ENCODE measurements at regions not wholly inside any gene's neighbourhood (a gene's known extent, or its start where the extent isn't known, plus 50 kb on each side); places are given as distances from the start of the nearest gene placed in this dataset.

DNA sequence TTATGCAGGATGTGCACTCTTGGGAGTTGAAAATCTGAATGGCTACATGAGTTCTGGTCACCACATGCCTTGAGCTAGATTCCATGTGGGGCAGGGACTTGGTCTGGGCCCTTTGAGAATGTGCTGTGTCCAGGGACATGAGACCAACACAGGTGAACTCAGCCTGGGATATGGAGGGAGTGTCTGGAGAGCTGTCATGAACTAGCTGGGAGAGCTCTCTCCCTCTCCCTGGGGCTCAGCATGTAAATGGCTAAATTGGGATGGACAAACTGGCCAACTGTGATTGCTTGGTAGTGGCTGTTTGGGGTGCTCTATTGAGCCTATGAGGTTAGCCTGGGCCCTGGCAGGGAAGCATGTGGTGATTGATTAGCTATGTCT is 105.1 kb upstream of the HS6ST1 start:
- no peak for ATAC-seq (ENCODE audit: low read depth)
- Histone ChIP-seq H3K27ac (ENCODE audit: poor library complexity, severe bottlenecking) (no peak overlapping the region), H3K36me3 (ENCODE audit: low read depth) (no peaks in the 10 kb centered on the region), H3K9me3 (ENCODE audit: severe bottlenecking) (no peaks in the 10 kb centered on the region), H3K4me3 (ENCODE audit: severe bottlenecking) (no peak overlapping the region), H3K27me3 (ENCODE audit: insufficient read depth, poor library complexity, severe bottlenecking) (no peaks in the 10 kb centered on the region), H3K4me1 (ENCODE audit: insufficient read depth, poor library complexity, severe bottlenecking) (peaks cover 4% of the 10 kb centered on the region)
- TF ChIP-seq, protein P1, sequence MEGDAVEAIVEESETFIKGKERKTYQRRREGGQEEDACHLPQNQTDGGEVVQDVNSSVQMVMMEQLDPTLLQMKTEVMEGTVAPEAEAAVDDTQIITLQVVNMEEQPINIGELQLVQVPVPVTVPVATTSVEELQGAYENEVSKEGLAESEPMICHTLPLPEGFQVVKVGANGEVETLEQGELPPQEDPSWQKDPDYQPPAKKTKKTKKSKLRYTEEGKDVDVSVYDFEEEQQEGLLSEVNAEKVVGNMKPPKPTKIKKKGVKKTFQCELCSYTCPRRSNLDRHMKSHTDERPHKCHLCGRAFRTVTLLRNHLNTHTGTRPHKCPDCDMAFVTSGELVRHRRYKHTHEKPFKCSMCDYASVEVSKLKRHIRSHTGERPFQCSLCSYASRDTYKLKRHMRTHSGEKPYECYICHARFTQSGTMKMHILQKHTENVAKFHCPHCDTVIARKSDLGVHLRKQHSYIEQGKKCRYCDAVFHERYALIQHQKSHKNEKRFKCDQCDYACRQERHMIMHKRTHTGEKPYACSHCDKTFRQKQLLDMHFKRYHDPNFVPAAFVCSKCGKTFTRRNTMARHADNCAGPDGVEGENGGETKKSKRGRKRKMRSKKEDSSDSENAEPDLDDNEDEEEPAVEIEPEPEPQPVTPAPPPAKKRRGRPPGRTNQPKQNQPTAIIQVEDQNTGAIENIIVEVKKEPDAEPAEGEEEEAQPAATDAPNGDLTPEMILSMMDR (IDR thresholded peaks at IDR 0.05; ENCODE audit: poor library complexity, severe bottlenecking) = no peak
- DNase-seq (ENCODE audit: low spot score) = no peak

DNA sequence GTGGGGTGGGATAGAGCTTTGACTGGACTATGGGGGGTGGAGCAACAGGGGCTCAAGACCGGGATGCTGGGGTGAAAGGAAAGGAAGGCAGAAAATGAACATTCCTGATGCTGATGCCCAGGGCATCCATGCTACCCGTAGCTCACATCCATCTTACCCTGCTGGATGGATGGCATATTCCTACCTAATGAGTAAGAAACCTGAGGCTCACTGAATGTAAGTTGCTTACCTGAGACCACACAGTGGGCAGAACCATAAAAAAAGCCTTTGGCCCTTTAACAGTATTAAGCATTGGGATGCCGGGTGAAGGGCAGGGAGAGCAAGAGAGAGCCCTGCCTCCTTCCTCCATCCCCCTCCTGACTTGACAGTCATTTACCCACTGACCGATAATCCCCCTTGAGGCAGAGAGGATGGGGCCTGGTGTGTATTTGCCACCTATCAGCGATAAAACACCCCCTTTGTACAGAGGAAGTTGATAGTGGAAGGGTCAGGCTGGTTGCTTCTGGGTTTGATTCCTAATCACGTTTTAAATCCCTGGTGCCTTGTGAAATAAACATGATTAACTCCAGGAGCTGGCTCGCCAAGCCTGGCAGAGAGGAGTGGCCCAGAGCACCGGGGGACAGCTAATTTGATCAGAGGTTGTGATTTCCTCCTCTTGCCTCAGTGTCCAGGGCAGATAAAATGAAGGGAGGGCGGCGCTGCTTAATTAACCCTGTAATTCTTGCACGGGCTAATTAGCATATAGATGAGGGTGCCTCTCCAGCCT is 105.9 kb upstream of the HS6ST1 start:
- H3K27me3 ChIP-seq (ENCODE audit: insufficient read depth, poor library complexity, severe bottlenecking) = no peaks in the 10 kb centered on the region
- no peaks in the 10 kb centered on the region for H3K9me3 ChIP-seq (ENCODE audit: severe bottlenecking)
- no peak overlapping the region for H3K27ac ChIP-seq (ENCODE audit: poor library complexity, severe bottlenecking)
- ATAC-seq (ENCODE audit: low read depth) (no peak), DNase-seq (ENCODE audit: low spot score) (no peak)
- H3K4me3 ChIP-seq (ENCODE audit: severe bottlenecking) = no peak overlapping the region
- TF ChIP-seq, protein P1 (IDR thresholded peaks at IDR 0.05; ENCODE audit: poor library complexity, severe bottlenecking) = no peak
- peaks cover 4% of the 10 kb centered on the region for H3K4me1 ChIP-seq (ENCODE audit: insufficient read depth, poor library complexity, severe bottlenecking)
- no peaks in the 10 kb centered on the region for H3K36me3 ChIP-seq (ENCODE audit: low read depth)

DNA sequence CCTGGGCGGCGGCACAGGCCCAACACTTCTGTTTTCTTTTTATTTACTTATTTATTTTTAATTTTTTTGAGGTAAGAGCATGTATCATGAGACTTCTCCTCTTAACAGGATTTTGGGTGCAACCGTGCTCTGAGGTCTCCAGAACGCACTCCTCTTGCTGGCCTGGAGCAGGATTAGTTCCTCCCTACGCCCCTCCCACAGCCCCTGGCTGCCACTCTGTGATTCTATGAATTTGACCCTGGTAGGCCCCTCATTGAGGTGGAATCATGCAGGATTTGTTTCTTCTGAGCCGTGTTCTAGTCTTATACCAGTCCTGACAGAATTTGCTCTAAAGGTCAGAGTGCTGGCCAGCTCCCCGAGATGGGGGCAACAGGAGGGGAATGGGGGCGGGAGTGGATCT is 106.5 kb upstream of the HS6ST1 start:
- TF ChIP-seq, protein P1 (IDR thresholded peaks at IDR 0.05; ENCODE audit: poor library complexity, severe bottlenecking) = no peak
- no peaks in the 10 kb centered on the region for H3K9me3 ChIP-seq (ENCODE audit: severe bottlenecking)
- no peaks in the 10 kb centered on the region for H3K36me3 ChIP-seq (ENCODE audit: low read depth)
- H3K4me3 ChIP-seq (ENCODE audit: severe bottlenecking) = no peak overlapping the region
- DNase-seq (ENCODE audit: low spot score) (no peak), ATAC-seq (ENCODE audit: low read depth) (no peak)
- peaks cover 4% of the 10 kb centered on the region for H3K4me1 ChIP-seq (ENCODE audit: insufficient read depth, poor library complexity, severe bottlenecking)
- H3K27ac ChIP-seq (ENCODE audit: poor library complexity, severe bottlenecking) = no peak overlapping the region
- no peaks in the 10 kb centered on the region for H3K27me3 ChIP-seq (ENCODE audit: insufficient read depth, poor library complexity, severe bottlenecking)

DNA sequence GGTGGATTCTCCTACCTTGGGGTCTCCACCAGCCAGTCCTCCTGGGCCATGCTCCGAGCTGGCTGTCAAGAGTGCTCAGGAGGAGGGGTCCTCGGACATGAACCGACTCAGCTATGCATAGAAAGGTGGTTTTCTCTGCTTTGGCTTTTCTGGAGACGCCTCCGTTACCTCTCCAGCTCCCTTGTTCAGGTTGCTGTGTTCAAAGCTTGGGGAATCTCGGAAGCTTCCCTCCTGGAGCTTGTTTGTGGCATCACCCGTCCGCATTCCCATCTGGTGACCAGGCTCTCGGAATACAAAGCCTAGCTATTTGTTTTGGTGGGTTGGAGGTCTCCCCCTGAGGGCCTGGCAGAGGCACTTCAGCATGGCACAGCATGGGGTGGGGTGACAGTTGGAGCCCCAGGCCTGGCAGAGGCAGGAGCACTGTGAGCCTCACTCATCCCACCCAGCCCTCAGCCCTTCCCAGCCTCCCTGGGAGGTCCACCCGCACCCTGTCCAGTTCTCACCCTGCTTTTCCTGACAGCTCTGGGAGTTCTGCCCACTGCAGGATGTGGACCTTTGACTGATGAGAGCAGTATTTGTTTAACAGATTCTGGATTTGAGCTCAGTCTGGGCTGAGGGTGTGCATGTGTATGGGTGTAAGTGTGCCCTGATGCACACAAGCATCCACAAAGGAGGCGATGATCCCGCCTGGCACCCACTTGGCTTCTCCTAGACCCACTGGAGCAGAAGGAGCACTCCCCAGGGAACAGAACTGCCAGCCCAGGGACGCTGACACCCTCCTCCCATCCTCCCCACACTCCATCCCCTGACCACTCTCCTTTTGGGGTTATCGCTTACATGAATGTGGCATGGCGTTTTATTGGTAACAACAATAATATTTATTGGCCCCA is 107.3 kb upstream of the HS6ST1 start:
- ATAC-seq (ENCODE audit: low read depth) (no peak), DNase-seq (ENCODE audit: low spot score) (peak; percentile 32)
- H3K4me1 ChIP-seq (ENCODE audit: insufficient read depth, poor library complexity, severe bottlenecking) = peaks cover 4% of the 10 kb centered on the region
- H3K27me3 ChIP-seq (ENCODE audit: insufficient read depth, poor library complexity, severe bottlenecking) = no peaks in the 10 kb centered on the region
- no peak overlapping the region for H3K27ac ChIP-seq (ENCODE audit: poor library complexity, severe bottlenecking)
- H3K9me3 ChIP-seq (ENCODE audit: severe bottlenecking) = no peaks in the 10 kb centered on the region
- TF ChIP-seq, protein P1 (IDR thresholded peaks at IDR 0.05; ENCODE audit: poor library complexity, severe bottlenecking) = no peak
- H3K4me3 ChIP-seq (ENCODE audit: severe bottlenecking) = no peak overlapping the region
- H3K36me3 ChIP-seq (ENCODE audit: low read depth) = no peaks in the 10 kb centered on the region
